A549 (cell line): ENCODE measurements at regions not wholly inside any gene's neighbourhood (a gene's known extent, or its start where the extent isn't known, plus 50 kb on each side); places are given as distances from the start of the nearest gene placed in this dataset.

Experiments
- ATAC-seq, 2 experiments: fragments of 200-7000 bp in 1 of 2; fragments of >200 bp in 1 of 2; cut with Nextera tagmentation in 1 of 2; cut with Tn5 transposase in 1 of 2; 3 replicates each; pipeline versions ENCODE4 v1.8.0 to v1.9.1; 2018 to 2020; ENCODE audit warnings: mild to moderate bottlenecking in 1 of 2, moderate library complexity in 1 of 2
- CTCF ChIA-PET: fragments of 300-600 bp; sonication (Branson Sonifier 250); formaldehyde crosslinking; extraction: SDS; loops from one replicate; lab custom pipeline; 2021; ENCODE audit warnings: antibody characterized with exemption, inconsistent platforms; lab: Yijun Ruan, JAX
- POLR2A ChIA-PET: fragments of 350-600 bp; formaldehyde crosslinking; extraction: SDS; loops from one replicate; lab custom pipeline; 2021; ENCODE audit warnings: antibody characterized with exemption, inconsistent platforms; lab: Yijun Ruan, JAX
- DNase-seq, 2 experiments: peaks; one replicate each; pipeline versions ENCODE4 v3.0.0 to v3.0.0-alpha.2; 2011 to 2016; ENCODE audit warnings: low read depth in 1 of 2, low spot score in 1 of 2
- FAIRE-seq: peaks from 2 replicates; lab custom pipeline; 2011; peaks lifted over from hg19 to GRCh38; lab: Jason Lieb, UNC
- H3K27ac ChIP-seq, 2 experiments: fragments of >200 bp; sonication (Bioruptor Twin); formaldehyde crosslinking; 3 replicates each; pipeline ENCODE4 v1.5.1; 2016 to 2017
- H3K4me1 ChIP-seq: fragments of >200 bp; sonication (Bioruptor Twin); formaldehyde crosslinking; 3 replicates; pipeline ENCODE4 v1.6.1; 2016
- H3K4me2 ChIP-seq: fragments of >200 bp; sonication (Bioruptor Twin); formaldehyde crosslinking; 3 replicates; pipeline ENCODE4 v1.6.1; 2016
- H3K4me3 ChIP-seq: fragments of >200 bp; sonication (Bioruptor Twin); formaldehyde crosslinking; 3 replicates; pipeline ENCODE4 v1.5.1; 2016
- H3K9me3 ChIP-seq: fragments of >200 bp; sonication (Bioruptor Twin); formaldehyde crosslinking; 3 replicates; pipeline ENCODE4 v1.6.1; 2016
- CHD2 ChIP-seq: fragments of 150-350 bp; IDR thresholded peaks from 2 replicates; pipeline ENCODE4 v1.6.1; 2014; ENCODE audit warnings: low read length; ENCODE audit not compliant: partially characterized antibody
- E2F6 ChIP-seq: IDR thresholded peaks from 2 replicates; pipeline ENCODE4 v1.6.1; 2012; ENCODE audit warnings: low read depth, borderline replicate concordance
- EHMT2 ChIP-seq: fragments of 200-600 bp; sonication (generic); IDR thresholded peaks from 2 replicates; pipeline ENCODE4 v1.6.1; 2016; ENCODE audit warnings: antibody characterized with exemption, low read depth, mild to moderate bottlenecking, moderate library complexity
- GATA3 ChIP-seq: IDR thresholded peaks from 2 replicates; pipeline ENCODE4 v1.6.1; 2012; ENCODE audit warnings: borderline replicate concordance
- HOXB5 ChIP-seq: fragments of 250-450 bp; sonication (Bioruptor Pico); IDR thresholded peaks from 2 replicates; pipeline ENCODE4 v1.5.0; 2020; ENCODE audit warnings: mild to moderate bottlenecking, moderate library complexity
- KDM1A ChIP-seq: fragments of 200-600 bp; sonication (generic); IDR thresholded peaks from 2 replicates; pipeline ENCODE4 v1.6.1; 2016; ENCODE audit warnings: low read depth, mild to moderate bottlenecking
- NFE2L2 ChIP-seq: fragments of 150-350 bp; conservative IDR thresholded peaks from 2 replicates; pipeline ENCODE4 v1.6.1; 2014; ENCODE audit warnings: low read length
- NR3C1 ChIP-seq: fragments of >200 bp; sonication (Bioruptor Twin); formaldehyde crosslinking; IDR thresholded peaks from 3 replicates; pipeline ENCODE4 v1.6.1; 2017
- POLR2AphosphoS2 ChIP-seq: conservative IDR thresholded peaks from 2 replicates; pipeline ENCODE4 v1.6.1; 2012; ENCODE audit warnings: low read length, improper control_type of control experiment, inconsistent platforms
- RAD21 ChIP-seq, 2 experiments: fragments of >200 bp in 1 of 2; sonication (Bioruptor Twin) in 1 of 2; formaldehyde crosslinking in 1 of 2; IDR thresholded peaks in 1 of 2; conservative IDR thresholded peaks in 1 of 2; 2 replicates in 1 of 2; 3 replicates in 1 of 2; pipeline ENCODE4 v1.6.1; 2012 to 2018; ENCODE audit warnings: inconsistent platforms in 1 of 2
- RARB ChIP-seq: fragments of 250-450 bp; sonication (Bioruptor Pico); IDR thresholded peaks from 2 replicates; pipeline ENCODE4 v1.8.0; 2021; ENCODE audit warnings: mild to moderate bottlenecking, moderate library complexity
- RFX5 ChIP-seq: fragments of 450-650 bp; IDR thresholded peaks from 2 replicates; pipeline ENCODE4 v1.7.1; 2014; ENCODE audit warnings: antibody characterized with exemption, mild to moderate bottlenecking, moderate library complexity
- SMC3 ChIP-seq: fragments of >200 bp; sonication (Bioruptor Twin); formaldehyde crosslinking; IDR thresholded peaks from 3 replicates; pipeline ENCODE4 v1.6.1; 2018; ENCODE audit warnings: inconsistent platforms
- TP53 ChIP-seq: fragments of 250-450 bp; sonication (Bioruptor Pico); IDR thresholded peaks from 2 replicates; pipeline ENCODE4 v1.5.0; 2021; ENCODE audit warnings: mild to moderate bottlenecking, moderate library complexity
- USF2 ChIP-seq: fragments of 450-650 bp; IDR thresholded peaks from 2 replicates; pipeline ENCODE4 v1.6.1; 2014; ENCODE audit warnings: antibody characterized with exemption
- ZFP36 ChIP-seq: fragments of 450-650 bp; IDR thresholded peaks from 2 replicates; pipeline ENCODE4 v1.6.1; 2014; ENCODE audit warnings: borderline replicate concordance; ENCODE audit not compliant: partially characterized antibody
- ZNF302 ChIP-seq: fragments of 250-450 bp; sonication (Bioruptor Pico); IDR thresholded peaks from 2 replicates; pipeline ENCODE4 v1.9.0; 2021; ENCODE audit warnings: inconsistent platforms, mild to moderate bottlenecking, moderate library complexity
- WGBS: methylation state at CpG from one replicate; pipeline ENCODE4 v1.1.6; 2017; ENCODE audit errors: missing lambda C conversion rate; 5-methylcytosine and 5-hydroxymethylcytosine counted together
- TF ChIP-seq, protein P1 (sequence below): fragments of >200 bp; sonication (Bioruptor Twin); formaldehyde crosslinking; IDR thresholded peaks from 3 replicates; pipeline ENCODE4 v1.5.1; 2016
- TF ChIP-seq, protein P2 (sequence below): fragments of 150-350 bp; IDR thresholded peaks from 2 replicates; pipeline ENCODE4 v1.6.1; 2014; ENCODE audit warnings: low read depth, mild to moderate bottlenecking, low read length
- TF ChIP-seq, protein P3 (sequence below): fragments of 250-450 bp; sonication (Bioruptor Pico); IDR thresholded peaks from 2 replicates; pipeline ENCODE4 v1.5.0; 2021; ENCODE audit warnings: mild to moderate bottlenecking, moderate library complexity, borderline replicate concordance

DNA sequence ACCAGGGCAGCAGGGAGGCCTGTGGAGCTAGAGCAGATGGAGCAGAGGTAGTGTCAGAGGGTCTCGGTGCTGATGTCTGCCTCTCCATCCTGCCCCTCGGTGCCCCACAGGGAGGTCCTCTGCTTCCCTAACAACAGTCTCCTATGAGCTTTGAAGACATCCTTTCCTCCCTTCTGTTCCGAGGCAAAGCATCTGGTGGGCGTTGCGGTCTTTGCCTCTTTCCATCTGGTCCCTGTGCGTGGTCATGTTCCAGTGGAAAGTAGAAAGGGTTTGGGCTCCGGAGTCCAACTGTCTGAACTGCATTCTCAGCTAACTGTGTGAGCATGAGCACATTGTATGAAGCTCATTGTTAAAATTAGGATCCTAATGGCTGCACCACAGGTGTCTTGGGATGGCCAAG lies 370.6 kb downstream of the AACS start:
- ChIA-PET POLR2A (no interaction called here), CTCF (interaction anchor here (1.2 kb wide), 1 partner anchor 16 kb away, joined by 5 read pairs; no protein-coding TSS in a partner anchor)
- H3K4me3 ChIP-seq, result no peak overlapping the region
- no peak overlapping the region for H3K27ac ChIP-seq
- no peak for FAIRE-seq
- DNase-seq, result no peak
- no peaks in the 10 kb centered on the region for H3K9me3 ChIP-seq
- no peak overlapping the region for H3K4me2 ChIP-seq
- WGBS, result 11% methylated on average over 7 of the region's 7 CpGs
- TF ChIP-seq USF2 (no peak), POLR2AphosphoS2 (no peak), RAD21 (conservative IDR thresholded peaks at IDR 0.05 in 1 of 2, IDR thresholded peaks at IDR 0.05 in 1 of 2) (no peak), KDM1A (no peak), NR3C1 (no peak), E2F6 (no peak), NFE2L2 (no peak), EHMT2 (no peak), SMC3 (no peak), ZFP36 (no peak), RFX5 (no peak), RARB (no peak), HOXB5 (CRISPR knock-in tag) (no peak), ZNF302 (CRISPR knock-in tag) (no peak), TP53 (no peak)
- TF ChIP-seq, protein P1, sequence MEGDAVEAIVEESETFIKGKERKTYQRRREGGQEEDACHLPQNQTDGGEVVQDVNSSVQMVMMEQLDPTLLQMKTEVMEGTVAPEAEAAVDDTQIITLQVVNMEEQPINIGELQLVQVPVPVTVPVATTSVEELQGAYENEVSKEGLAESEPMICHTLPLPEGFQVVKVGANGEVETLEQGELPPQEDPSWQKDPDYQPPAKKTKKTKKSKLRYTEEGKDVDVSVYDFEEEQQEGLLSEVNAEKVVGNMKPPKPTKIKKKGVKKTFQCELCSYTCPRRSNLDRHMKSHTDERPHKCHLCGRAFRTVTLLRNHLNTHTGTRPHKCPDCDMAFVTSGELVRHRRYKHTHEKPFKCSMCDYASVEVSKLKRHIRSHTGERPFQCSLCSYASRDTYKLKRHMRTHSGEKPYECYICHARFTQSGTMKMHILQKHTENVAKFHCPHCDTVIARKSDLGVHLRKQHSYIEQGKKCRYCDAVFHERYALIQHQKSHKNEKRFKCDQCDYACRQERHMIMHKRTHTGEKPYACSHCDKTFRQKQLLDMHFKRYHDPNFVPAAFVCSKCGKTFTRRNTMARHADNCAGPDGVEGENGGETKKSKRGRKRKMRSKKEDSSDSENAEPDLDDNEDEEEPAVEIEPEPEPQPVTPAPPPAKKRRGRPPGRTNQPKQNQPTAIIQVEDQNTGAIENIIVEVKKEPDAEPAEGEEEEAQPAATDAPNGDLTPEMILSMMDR, result no peak
- TF ChIP-seq, protein P2, sequence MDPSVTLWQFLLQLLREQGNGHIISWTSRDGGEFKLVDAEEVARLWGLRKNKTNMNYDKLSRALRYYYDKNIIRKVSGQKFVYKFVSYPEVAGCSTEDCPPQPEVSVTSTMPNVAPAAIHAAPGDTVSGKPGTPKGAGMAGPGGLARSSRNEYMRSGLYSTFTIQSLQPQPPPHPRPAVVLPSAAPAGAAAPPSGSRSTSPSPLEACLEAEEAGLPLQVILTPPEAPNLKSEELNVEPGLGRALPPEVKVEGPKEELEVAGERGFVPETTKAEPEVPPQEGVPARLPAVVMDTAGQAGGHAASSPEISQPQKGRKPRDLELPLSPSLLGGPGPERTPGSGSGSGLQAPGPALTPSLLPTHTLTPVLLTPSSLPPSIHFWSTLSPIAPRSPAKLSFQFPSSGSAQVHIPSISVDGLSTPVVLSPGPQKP, result no peak
- TF ChIP-seq, protein P3, sequence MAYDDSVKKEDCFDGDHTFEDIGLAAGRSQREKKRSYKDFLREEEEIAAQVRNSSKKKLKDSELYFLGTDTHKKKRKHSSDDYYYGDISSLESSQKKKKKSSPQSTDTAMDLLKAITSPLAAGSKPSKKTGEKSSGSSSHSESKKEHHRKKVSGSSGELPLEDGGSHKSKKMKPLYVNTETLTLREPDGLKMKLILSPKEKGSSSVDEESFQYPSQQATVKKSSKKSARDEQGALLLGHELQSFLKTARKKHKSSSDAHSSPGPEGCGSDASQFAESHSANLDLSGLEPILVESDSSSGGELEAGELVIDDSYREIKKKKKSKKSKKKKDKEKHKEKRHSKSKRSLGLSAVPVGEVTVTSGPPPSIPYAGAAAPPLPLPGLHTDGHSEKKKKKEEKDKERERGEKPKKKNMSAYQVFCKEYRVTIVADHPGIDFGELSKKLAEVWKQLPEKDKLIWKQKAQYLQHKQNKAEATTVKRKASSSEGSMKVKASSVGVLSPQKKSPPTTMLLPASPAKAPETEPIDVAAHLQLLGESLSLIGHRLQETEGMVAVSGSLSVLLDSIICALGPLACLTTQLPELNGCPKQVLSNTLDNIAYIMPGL (CRISPR knock-in tag), result no peak
- no peaks in the 10 kb centered on the region for H3K4me1 ChIP-seq
- ATAC-seq, result no peak

DNA sequence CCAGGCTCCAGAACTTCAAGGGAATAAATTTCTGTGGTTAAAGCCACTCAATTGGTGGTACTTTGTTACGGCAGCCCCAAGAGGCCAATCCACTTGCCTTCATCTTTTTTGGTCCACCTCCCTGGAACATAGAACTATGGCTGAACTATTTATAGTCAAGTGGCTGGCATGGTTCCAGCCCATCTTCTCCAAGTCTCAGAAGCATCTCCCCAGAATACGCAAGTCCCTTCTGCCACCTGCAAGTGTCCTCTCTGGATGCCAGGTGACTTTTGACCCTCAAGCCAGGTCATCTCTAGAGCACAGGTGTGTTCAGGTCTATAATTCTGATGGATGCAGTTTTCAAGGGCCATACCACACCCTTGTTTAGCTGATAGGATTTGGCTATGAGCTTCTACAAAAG lies 371.5 kb downstream of the AACS start:
- ChIA-PET POLR2A (no interaction called here), CTCF (no interaction called here)
- Histone ChIP-seq H3K4me3 (no peak overlapping the region), H3K4me2 (no peak overlapping the region), H3K4me1 (no peaks in the 10 kb centered on the region), H3K27ac (no peak overlapping the region)
- 0% methylated on average over 2 of the region's 2 CpGs for WGBS
- FAIRE-seq (no peak), ATAC-seq (no peak)
- TF ChIP-seq GATA3 (no peak), CHD2 (no peak)
- TF ChIP-seq, all 56 proteins: peak for 0
- no peak for DNase-seq
- no peaks in the 10 kb centered on the region for H3K9me3 ChIP-seq
